ENCODE measurements at regions not wholly inside any gene's neighbourhood (a gene's known extent, or its start where the extent isn't known, plus 50 kb on each side); places are given as distances from the start of the nearest gene placed in this dataset.

GRCh38 chr10:47214520-47214919, 85.5 kb upstream of the GDF10 start:
- intact Hi-C loops (cut with micrococcal nuclease) = no loop called here
- no peak for DNase-seq
- TF ChIP-seq CTCF (IDR thresholded peaks at IDR 0.05; ENCODE audit: borderline replicate concordance) = no peak

DNA sequence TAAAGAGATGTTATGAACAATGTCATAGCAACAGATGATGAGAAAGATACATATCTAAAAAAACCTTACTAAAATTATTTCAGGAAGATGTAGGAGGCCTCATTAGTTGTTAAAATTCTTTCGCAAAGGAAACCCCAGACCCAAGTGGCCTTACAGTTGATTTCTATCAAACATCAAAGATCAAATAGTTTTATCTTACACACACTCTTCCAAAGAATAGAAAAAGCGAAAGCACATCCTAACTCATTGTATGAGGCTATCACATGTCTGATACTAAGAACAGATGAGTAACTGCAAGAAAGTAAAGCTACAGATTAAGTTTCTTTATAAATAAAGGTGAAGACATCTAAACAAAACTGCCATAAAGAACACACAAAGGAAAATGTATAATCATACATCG, 82.9 kb upstream of the GDF10 start:
- Histone ChIP-seq H3K27me3 (ENCODE audit: low read depth) (peaks cover 34% of the 10 kb centered on the region), H3K27ac (replicated peaks) (no peak overlapping the region), H3K36me3 (no peaks in the 10 kb centered on the region), H3K9me3 (replicated peaks) (peaks cover 9% of the 10 kb centered on the region), H3K4me1 (no peaks in the 10 kb centered on the region), H3K4me3 (no peak overlapping the region)
- intact Hi-C loops (cut with micrococcal nuclease) = no loop called here
- no peak for TF ChIP-seq CTCF (IDR thresholded peaks at IDR 0.05; ENCODE audit: borderline replicate concordance)
- DNase-seq = no peak

More at GRCh38 chr10:47214520-47214919, 85.5 kb upstream of the GDF10 start:
- Histone ChIP-seq H3K27me3 (ENCODE audit: low read depth) (peaks cover 28% of the 10 kb centered on the region), H3K9me3 (replicated peaks) (peaks cover 14% of the 10 kb centered on the region), H3K36me3 (no peaks in the 10 kb centered on the region), H3K4me1 (no peaks in the 10 kb centered on the region), H3K4me3 (no peak overlapping the region), H3K27ac (replicated peaks) (no peak overlapping the region)

- Histone ChIP-seq H3K4me3 (no peak overlapping the region), H3K36me3 (no peaks in the 10 kb centered on the region), H3K27ac (replicated peaks) (no peak overlapping the region), H3K27me3 (ENCODE audit: low read depth) (peaks cover 34% of the 10 kb centered on the region), H3K4me1 (no peaks in the 10 kb centered on the region), H3K9me3 (replicated peaks) (no peaks in the 10 kb centered on the region)
- intact Hi-C loops (cut with micrococcal nuclease) = no loop called here
- TF ChIP-seq CTCF (IDR thresholded peaks at IDR 0.05; ENCODE audit: borderline replicate concordance) = no peak
- no peak for DNase-seq
Observed at GRCh38 chr10:47218803-47219202, 81.2 kb upstream of the GDF10 start.

- Histone ChIP-seq H3K4me1 (no peaks in the 10 kb centered on the region), H3K4me3 (no peak overlapping the region), H3K27me3 (ENCODE audit: low read depth) (peaks cover 30% of the 10 kb centered on the region), H3K9me3 (replicated peaks) (no peaks in the 10 kb centered on the region), H3K27ac (replicated peaks) (no peak overlapping the region), H3K36me3 (no peaks in the 10 kb centered on the region)
- no peak for DNase-seq
- TF ChIP-seq CTCF (IDR thresholded peaks at IDR 0.05; ENCODE audit: borderline replicate concordance) = no peak
- intact Hi-C loops (cut with micrococcal nuclease) = no loop called here
Observed at GRCh38 chr10:47222461-47222860, 77.5 kb upstream of the GDF10 start.

- no peak for DNase-seq
- peaks cover 2% of the 10 kb centered on the region for H3K9me3 ChIP-seq (replicated peaks)
- TF ChIP-seq CTCF (IDR thresholded peaks at IDR 0.05; ENCODE audit: borderline replicate concordance) = no peak
- peaks cover 26% of the 10 kb centered on the region for H3K27me3 ChIP-seq (ENCODE audit: low read depth)
- H3K36me3 ChIP-seq = no peaks in the 10 kb centered on the region
- intact Hi-C loops (cut with micrococcal nuclease) = no loop called here
- H3K4me1 ChIP-seq = no peaks in the 10 kb centered on the region
- H3K27ac ChIP-seq (replicated peaks) = no peak overlapping the region
- H3K4me3 ChIP-seq = no peak overlapping the region
Observed at GRCh38 chr10:47223236-47223635, 76.8 kb upstream of the GDF10 start.

Measured in left ventricle myocardium inferior (tissue), 1 donor.